ENCODE measurements at regions not wholly inside any gene's neighbourhood (a gene's known extent, or its start where the extent isn't known, plus 50 kb on each side); places are given as distances from the start of the nearest gene placed in this dataset.

GRCh38 chr2:191539068-191539467 lies 138.9 kb upstream of the NABP1 start:
- H3K27ac ChIP-seq (ENCODE audit: low read depth in 1 of 3, low read length in 2 of 3) = no peak overlapping the region
- no peaks in the 10 kb centered on the region for H3K36me3 ChIP-seq (ENCODE audit: control insufficient read depth in 3 of 3, insufficient read depth in 2 of 3, low read depth in 1 of 3, low read length in 3 of 3)
- WGBS, 3 donors = 6 to 20% (median 12%) methylated on average over 2 of the region's 2 CpGs
- FAIRE-seq (peak; percentile 44), DNase-seq (peak; percentile 10 to 36)
- no peaks in the 10 kb centered on the region for H3K9me3 ChIP-seq (ENCODE audit: control insufficient read depth in 2 of 2, insufficient read depth in 1 of 2, low read depth in 1 of 2, low read length in 1 of 2)
- H3K4me1 ChIP-seq (ENCODE audit: control insufficient read depth in 3 of 3, insufficient read depth in 2 of 3, low read depth in 1 of 3, low read length in 2 of 3) = no peaks in the 10 kb centered on the region
- peaks cover 0 to 2% (median 0%) of the 10 kb centered on the region in 3 donors for H3K27me3 ChIP-seq (ENCODE audit: control insufficient read depth in 3 of 3, insufficient read depth in 3 of 3, low read length in 3 of 3)
- no peak overlapping the region for H3K4me3 ChIP-seq (ENCODE audit: low read depth in 1 of 3, low read length in 3 of 3)

- DNase-seq (no peak), FAIRE-seq (no peak)
- no peaks in the 10 kb centered on the region for H3K4me1 ChIP-seq (ENCODE audit: control insufficient read depth in 3 of 3, insufficient read depth in 2 of 3, low read depth in 1 of 3, low read length in 2 of 3)
- 55 to 95% (median 86%) methylated on average over 2 of the region's 2 CpGs for WGBS, 3 donors
- peaks cover 0 to 2% (median 0%) of the 10 kb centered on the region in 3 donors for H3K27me3 ChIP-seq (ENCODE audit: control insufficient read depth in 3 of 3, insufficient read depth in 3 of 3, low read length in 3 of 3)
- no peaks in the 10 kb centered on the region for H3K36me3 ChIP-seq (ENCODE audit: control insufficient read depth in 3 of 3, insufficient read depth in 2 of 3, low read depth in 1 of 3, low read length in 3 of 3)
- H3K9me3 ChIP-seq (ENCODE audit: control insufficient read depth in 2 of 2, insufficient read depth in 1 of 2, low read depth in 1 of 2, low read length in 1 of 2) = no peaks in the 10 kb centered on the region
- no peak overlapping the region for H3K4me3 ChIP-seq (ENCODE audit: low read depth in 1 of 3, low read length in 3 of 3)
- H3K27ac ChIP-seq (ENCODE audit: low read depth in 1 of 3, low read length in 2 of 3) = no peak overlapping the region
Observed at GRCh38 chr2:191540681-191541080, 137.3 kb upstream of the NABP1 start.

- Histone ChIP-seq H3K36me3 (ENCODE audit: control insufficient read depth in 3 of 3, insufficient read depth in 2 of 3, low read depth in 1 of 3, low read length in 3 of 3) (no peaks in the 10 kb centered on the region), H3K27me3 (ENCODE audit: control insufficient read depth in 3 of 3, insufficient read depth in 3 of 3, low read length in 3 of 3) (no peaks in the 10 kb centered on the region), H3K4me1 (ENCODE audit: control insufficient read depth in 3 of 3, insufficient read depth in 2 of 3, low read depth in 1 of 3, low read length in 2 of 3) (no peaks in the 10 kb centered on the region), H3K4me3 (ENCODE audit: low read depth in 1 of 3, low read length in 3 of 3) (no peak overlapping the region), H3K27ac (ENCODE audit: low read depth in 1 of 3, low read length in 2 of 3) (no peak overlapping the region), H3K9me3 (ENCODE audit: control insufficient read depth in 2 of 2, insufficient read depth in 1 of 2, low read depth in 1 of 2, low read length in 1 of 2) (no peaks in the 10 kb centered on the region)
- DNase-seq (no peak), FAIRE-seq (no peak)
- WGBS, 3 donors = 42 to 54% (median 46%) methylated on average over 2 of the region's 2 CpGs
Observed at GRCh38 chr2:191543708-191544107, 134.2 kb upstream of the NABP1 start.

GRCh38 chr2:191544461-191545062 lies 133.4 kb upstream of the NABP1 start:
- DNase-seq (no peak), FAIRE-seq (no peak)
- no peaks in the 10 kb centered on the region for H3K27me3 ChIP-seq (ENCODE audit: control insufficient read depth in 3 of 3, insufficient read depth in 3 of 3, low read length in 3 of 3)
- no peaks in the 10 kb centered on the region for H3K36me3 ChIP-seq (ENCODE audit: control insufficient read depth in 3 of 3, insufficient read depth in 2 of 3, low read depth in 1 of 3, low read length in 3 of 3)
- no peaks in the 10 kb centered on the region for H3K9me3 ChIP-seq (ENCODE audit: control insufficient read depth in 2 of 2, insufficient read depth in 1 of 2, low read depth in 1 of 2, low read length in 1 of 2)
- H3K4me1 ChIP-seq (ENCODE audit: control insufficient read depth in 3 of 3, insufficient read depth in 2 of 3, low read depth in 1 of 3, low read length in 2 of 3) = no peaks in the 10 kb centered on the region
- H3K27ac ChIP-seq (ENCODE audit: low read depth in 1 of 3, low read length in 2 of 3) = no peak overlapping the region
- H3K4me3 ChIP-seq (ENCODE audit: low read depth in 1 of 3, low read length in 3 of 3) = no peak overlapping the region

- H3K4me1 ChIP-seq (ENCODE audit: control insufficient read depth in 3 of 3, insufficient read depth in 2 of 3, low read depth in 1 of 3, low read length in 2 of 3) = no peaks in the 10 kb centered on the region
- no peaks in the 10 kb centered on the region for H3K27me3 ChIP-seq (ENCODE audit: control insufficient read depth in 3 of 3, insufficient read depth in 3 of 3, low read length in 3 of 3)
- 80 to 94% (median 87%) methylated on average over 2 of the region's 2 CpGs for WGBS, 3 donors
- no peaks in the 10 kb centered on the region for H3K36me3 ChIP-seq (ENCODE audit: control insufficient read depth in 3 of 3, insufficient read depth in 2 of 3, low read depth in 1 of 3, low read length in 3 of 3)
- no peak for FAIRE-seq
- H3K27ac ChIP-seq (ENCODE audit: low read depth in 1 of 3, low read length in 2 of 3) = no peak overlapping the region
- no peaks in the 10 kb centered on the region for H3K9me3 ChIP-seq (ENCODE audit: control insufficient read depth in 2 of 2, insufficient read depth in 1 of 2, low read depth in 1 of 2, low read length in 1 of 2)
- no peak for DNase-seq
- no peak overlapping the region for H3K4me3 ChIP-seq (ENCODE audit: low read depth in 1 of 3, low read length in 3 of 3)
Observed at GRCh38 chr2:191545361-191545760, 132.6 kb upstream of the NABP1 start.

- FAIRE-seq = no peak
- Histone ChIP-seq H3K27ac (ENCODE audit: low read depth in 1 of 3, low read length in 2 of 3) (no peak overlapping the region), H3K9me3 (ENCODE audit: control insufficient read depth in 2 of 2, insufficient read depth in 1 of 2, low read depth in 1 of 2, low read length in 1 of 2) (no peaks in the 10 kb centered on the region), H3K4me1 (ENCODE audit: control insufficient read depth in 3 of 3, insufficient read depth in 2 of 3, low read depth in 1 of 3, low read length in 2 of 3) (no peaks in the 10 kb centered on the region), H3K36me3 (ENCODE audit: control insufficient read depth in 3 of 3, insufficient read depth in 2 of 3, low read depth in 1 of 3, low read length in 3 of 3) (no peaks in the 10 kb centered on the region), H3K4me3 (ENCODE audit: low read depth in 1 of 3, low read length in 3 of 3) (no peak overlapping the region), H3K27me3 (ENCODE audit: control insufficient read depth in 3 of 3, insufficient read depth in 3 of 3, low read length in 3 of 3) (no peaks in the 10 kb centered on the region)
- WGBS, 3 donors = 37 to 54% (median 48%) methylated on average over 6 of the region's 6 CpGs
- DNase-seq = no peak
Observed at GRCh38 chr2:191552066-191552465, 125.9 kb upstream of the NABP1 start.

- DNase-seq = no peak
- Histone ChIP-seq H3K4me1 (ENCODE audit: control insufficient read depth in 3 of 3, insufficient read depth in 2 of 3, low read depth in 1 of 3, low read length in 2 of 3) (no peaks in the 10 kb centered on the region), H3K4me3 (ENCODE audit: low read depth in 1 of 3, low read length in 3 of 3) (no peak overlapping the region), H3K36me3 (ENCODE audit: control insufficient read depth in 3 of 3, insufficient read depth in 2 of 3, low read depth in 1 of 3, low read length in 3 of 3) (no peaks in the 10 kb centered on the region), H3K9me3 (ENCODE audit: control insufficient read depth in 2 of 2, insufficient read depth in 1 of 2, low read depth in 1 of 2, low read length in 1 of 2) (no peaks in the 10 kb centered on the region), H3K27me3 (ENCODE audit: control insufficient read depth in 3 of 3, insufficient read depth in 3 of 3, low read length in 3 of 3) (no peaks in the 10 kb centered on the region), H3K27ac (ENCODE audit: low read depth in 1 of 3, low read length in 2 of 3) (no peak overlapping the region)
- 83 to 84% (median 83%) methylated on average over 3 of the region's 3 CpGs for WGBS, 3 donors
- no peak for FAIRE-seq
Observed at GRCh38 chr2:191554240-191554639, 123.7 kb upstream of the NABP1 start.

GRCh38 chr2:191555092-191555742 lies 122.7 kb upstream of the NABP1 start:
- WGBS, 3 donors = 1 to 3% (median 1%) methylated on average over 10 of the region's 10 CpGs
- peak; percentile 44 for FAIRE-seq
- Histone ChIP-seq H3K27me3 (ENCODE audit: control insufficient read depth in 3 of 3, insufficient read depth in 3 of 3, low read length in 3 of 3) (no peaks in the 10 kb centered on the region), H3K4me1 (ENCODE audit: control insufficient read depth in 3 of 3, insufficient read depth in 2 of 3, low read depth in 1 of 3, low read length in 2 of 3) (no peaks in the 10 kb centered on the region), H3K4me3 (ENCODE audit: low read depth in 1 of 3, low read length in 3 of 3) (no peak overlapping the region), H3K9me3 (ENCODE audit: control insufficient read depth in 2 of 2, insufficient read depth in 1 of 2, low read depth in 1 of 2, low read length in 1 of 2) (no peaks in the 10 kb centered on the region), H3K36me3 (ENCODE audit: control insufficient read depth in 3 of 3, insufficient read depth in 2 of 3, low read depth in 1 of 3, low read length in 3 of 3) (no peaks in the 10 kb centered on the region), H3K27ac (ENCODE audit: low read depth in 1 of 3, low read length in 2 of 3) (no peak overlapping the region)
- DNase-seq = peak; percentile 90 to 91

GRCh38 chr2:191556463-191556862 lies 121.5 kb upstream of the NABP1 start:
- H3K4me3 ChIP-seq (ENCODE audit: low read depth in 1 of 3, low read length in 3 of 3) = no peak overlapping the region
- no peak overlapping the region for H3K27ac ChIP-seq (ENCODE audit: low read depth in 1 of 3, low read length in 2 of 3)
- DNase-seq (no peak), FAIRE-seq (no peak)
- H3K27me3 ChIP-seq (ENCODE audit: control insufficient read depth in 3 of 3, insufficient read depth in 3 of 3, low read length in 3 of 3) = no peaks in the 10 kb centered on the region
- no peaks in the 10 kb centered on the region for H3K4me1 ChIP-seq (ENCODE audit: control insufficient read depth in 3 of 3, insufficient read depth in 2 of 3, low read depth in 1 of 3, low read length in 2 of 3)
- WGBS, 3 donors = 64 to 92% (median 77%) methylated on average over 2 of the region's 2 CpGs
- no peaks in the 10 kb centered on the region for H3K9me3 ChIP-seq (ENCODE audit: control insufficient read depth in 2 of 2, insufficient read depth in 1 of 2, low read depth in 1 of 2, low read length in 1 of 2)
- H3K36me3 ChIP-seq (ENCODE audit: control insufficient read depth in 3 of 3, insufficient read depth in 2 of 3, low read depth in 1 of 3, low read length in 3 of 3) = no peaks in the 10 kb centered on the region
